SKM-1 (cell line): ENCODE measurements at regions not wholly inside any gene's neighbourhood (a gene's known extent, or its start where the extent isn't known, plus 50 kb on each side); places are given as distances from the start of the nearest gene placed in this dataset.
"Not testable (repeated sequence)": the region's sequence is repeated elsewhere in the genome, so short reads cannot be mapped to it uniquely, and the experiment has no call there.

ENCODE experiments used
- DNase-seq: peaks from one replicate; lab custom pipeline; 2025; ENCODE audit not compliant: unreplicated experiment; lab: John Stamatoyannopoulos, UW

GRCh38 chr6:22157233-22157632, 139.6 kb downstream of the PRL start:
- no peak for DNase-seq

GRCh38 chr6:22164236-22164635, 132.6 kb downstream of the PRL start:
- no peak for DNase-seq

GRCh38 chr6:22171006-22171405, 125.8 kb downstream of the PRL start:
- not testable (repeated sequence) for DNase-seq

GRCh38 chr6:22171885-22172284, 125.0 kb downstream of the PRL start:
- DNase-seq, result not testable (repeated sequence)

- no peak for DNase-seq
Measured at GRCh38 chr6:22173311-22173710, 123.5 kb downstream of the PRL start.

- DNase-seq, result not testable (repeated sequence)
Measured at GRCh38 chr6:22180250-22180649, 116.6 kb downstream of the PRL start.

GRCh38 chr6:22184371-22184770, 112.5 kb downstream of the PRL start:
- DNase-seq, result no peak

GRCh38 chr6:22189946-22190345, 106.9 kb downstream of the PRL start:
- no peak for DNase-seq

- no peak for DNase-seq
Measured at GRCh38 chr6:22194188-22194921, 102.5 kb downstream of the PRL start.

- no peak for DNase-seq
Measured at GRCh38 chr6:22199771-22200170, 97.1 kb downstream of the PRL start.

GRCh38 chr6:22204153-22204552, 92.7 kb downstream of the PRL start:
- DNase-seq, result no peak

GRCh38 chr6:22205266-22205665, 91.6 kb downstream of the PRL start:
- DNase-seq, result no peak

- DNase-seq, result no peak
Measured at GRCh38 chr6:22206106-22206505, 90.7 kb downstream of the PRL start.

GRCh38 chr6:22208026-22208425, 88.8 kb downstream of the PRL start:
- no peak for DNase-seq

- DNase-seq, result no peak
Measured at GRCh38 chr6:22214314-22214713, 82.5 kb downstream of the PRL start.

- DNase-seq, result not testable (repeated sequence)
Measured at GRCh38 chr6:22215474-22215873, 81.4 kb downstream of the PRL start.

GRCh38 chr6:22218410-22218809, 78.4 kb downstream of the PRL start:
- DNase-seq, result no peak

- DNase-seq, result no peak
Measured at GRCh38 chr6:22219925-22220324, 76.9 kb downstream of the PRL start.

- no peak for DNase-seq
Measured at GRCh38 chr6:22221211-22221610, 75.6 kb downstream of the PRL start.

- DNase-seq, result no peak
Measured at GRCh38 chr6:22221630-22222029, 75.2 kb downstream of the PRL start.

- no peak for DNase-seq
Measured at GRCh38 chr6:22222469-22222868, 74.4 kb downstream of the PRL start.

- DNase-seq, result no peak
Measured at GRCh38 chr6:22227824-22228610, 68.8 kb downstream of the PRL start.
